DOHH2 (cell line): ENCODE measurements at regions not wholly inside any gene's neighbourhood (a gene's known extent, or its start where the extent isn't known, plus 50 kb on each side); places are given as distances from the start of the nearest gene placed in this dataset.
"Not testable (repeated sequence)": the region's sequence is repeated elsewhere in the genome, so short reads cannot be mapped to it uniquely, and the experiment has no call there.

Experiments
- H3F3A ChIP-seq: fragments of 200-600 bp; sonication (generic), shearing (Covaris generic); 2 replicates; pipeline ENCODE4 v1.6.0; 2016; ENCODE audit warnings: antibody characterized with exemption, mild to moderate bottlenecking; ENCODE audit not compliant: control insufficient read depth, insufficient read depth
- H3K27ac ChIP-seq: fragments of 200-600 bp; sonication (generic); 2 replicates; pipeline ENCODE4 v1.5.1; 2014; ENCODE audit warnings: low read depth, mild to moderate bottlenecking, low read length, moderate library complexity
- H3K27me3 ChIP-seq: fragments of 200-600 bp; sonication (generic); 2 replicates; pipeline ENCODE4 v1.6.1; 2014; ENCODE audit warnings: mild to moderate bottlenecking, low read length, mixed read lengths; ENCODE audit not compliant: control insufficient read depth
- H3K36me3 ChIP-seq: fragments of 200-600 bp; sonication (generic); 2 replicates; pipeline ENCODE4 v1.6.1; 2014; ENCODE audit warnings: mild to moderate bottlenecking, low read length, moderate library complexity, mixed read lengths; ENCODE audit not compliant: control insufficient read depth
- H3K4me1 ChIP-seq: fragments of 200-600 bp; sonication (generic); 2 replicates; pipeline ENCODE4 v1.6.1; 2014; ENCODE audit warnings: mild to moderate bottlenecking, low read length, mixed read lengths; ENCODE audit not compliant: control insufficient read depth
- H3K4me2 ChIP-seq: fragments of 200-600 bp; sonication (generic); 2 replicates; pipeline ENCODE4 v1.6.0; 2014; ENCODE audit warnings: mild to moderate bottlenecking, low read length, moderate library complexity
- H3K4me3 ChIP-seq: fragments of 200-600 bp; sonication (generic); 2 replicates; pipeline ENCODE4 v1.5.1; 2014; ENCODE audit warnings: mild to moderate bottlenecking, low read length, mixed read lengths
- H3K79me2 ChIP-seq: fragments of 200-600 bp; sonication (generic); 2 replicates; pipeline ENCODE4 v1.6.1; 2014; ENCODE audit warnings: mild to moderate bottlenecking, low read length, mixed read lengths; ENCODE audit not compliant: control insufficient read depth
- H3K9me2 ChIP-seq: fragments of 200-600 bp; sonication (generic); replicated peaks from 2 replicates; pipeline ENCODE4 v1.6.1; 2014; ENCODE audit warnings: mild to moderate bottlenecking, low read length, mixed read lengths; ENCODE audit not compliant: control insufficient read depth
- H3K9me3 ChIP-seq: fragments of 200-600 bp; sonication (generic); 2 replicates; pipeline ENCODE4 v1.6.1; 2014; ENCODE audit warnings: antibody characterized with exemption, low read length, mixed read lengths; ENCODE audit not compliant: control insufficient read depth, insufficient read depth
- H4K20me1 ChIP-seq: fragments of 200-600 bp; sonication (generic); 2 replicates; pipeline ENCODE4 v1.6.0; 2014; ENCODE audit warnings: low read depth, mild to moderate bottlenecking, antibody characterized with exemption, low read length, moderate library complexity; ENCODE audit not compliant: control insufficient read depth, insufficient read depth
- EZH2phosphoT487 ChIP-seq: fragments of 200-600 bp; sonication (generic); IDR thresholded peaks from 2 replicates; pipeline ENCODE4 v1.6.1; 2017; ENCODE audit warnings: borderline replicate concordance, mild to moderate bottlenecking, antibody characterized with exemption, low read length, moderate library complexity, mixed read lengths
- TF ChIP-seq, protein P1 (sequence below): fragments of 200-600 bp; sonication (generic); IDR thresholded peaks from one replicate; pipeline ENCODE4 v1.5.1; 2014; ENCODE audit warnings: antibody characterized with exemption, mild to moderate bottlenecking, low read depth, low read length; ENCODE audit not compliant: poor library complexity, severe bottlenecking

GRCh38 chr2:95677346-95677745 is 85.5 kb downstream of the TRIM43 start:
- H3K27ac ChIP-seq = no peak overlapping the region
- H3K4me2 ChIP-seq = no peak overlapping the region
- no peaks in the 10 kb centered on the region for H3K9me2 ChIP-seq
- H3K9me3 ChIP-seq = no peaks in the 10 kb centered on the region
- H3K27me3 ChIP-seq = no peaks in the 10 kb centered on the region
- peaks cover 4% of the 10 kb centered on the region for H3K4me1 ChIP-seq
- no peaks in the 10 kb centered on the region for H3F3A ChIP-seq
- no peak for TF ChIP-seq EZH2phosphoT487
- TF ChIP-seq, protein P1, sequence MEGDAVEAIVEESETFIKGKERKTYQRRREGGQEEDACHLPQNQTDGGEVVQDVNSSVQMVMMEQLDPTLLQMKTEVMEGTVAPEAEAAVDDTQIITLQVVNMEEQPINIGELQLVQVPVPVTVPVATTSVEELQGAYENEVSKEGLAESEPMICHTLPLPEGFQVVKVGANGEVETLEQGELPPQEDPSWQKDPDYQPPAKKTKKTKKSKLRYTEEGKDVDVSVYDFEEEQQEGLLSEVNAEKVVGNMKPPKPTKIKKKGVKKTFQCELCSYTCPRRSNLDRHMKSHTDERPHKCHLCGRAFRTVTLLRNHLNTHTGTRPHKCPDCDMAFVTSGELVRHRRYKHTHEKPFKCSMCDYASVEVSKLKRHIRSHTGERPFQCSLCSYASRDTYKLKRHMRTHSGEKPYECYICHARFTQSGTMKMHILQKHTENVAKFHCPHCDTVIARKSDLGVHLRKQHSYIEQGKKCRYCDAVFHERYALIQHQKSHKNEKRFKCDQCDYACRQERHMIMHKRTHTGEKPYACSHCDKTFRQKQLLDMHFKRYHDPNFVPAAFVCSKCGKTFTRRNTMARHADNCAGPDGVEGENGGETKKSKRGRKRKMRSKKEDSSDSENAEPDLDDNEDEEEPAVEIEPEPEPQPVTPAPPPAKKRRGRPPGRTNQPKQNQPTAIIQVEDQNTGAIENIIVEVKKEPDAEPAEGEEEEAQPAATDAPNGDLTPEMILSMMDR = no peak
- H3K79me2 ChIP-seq = no peaks in the 10 kb centered on the region
- H3K36me3 ChIP-seq = no peaks in the 10 kb centered on the region
- H4K20me1 ChIP-seq = no peaks in the 10 kb centered on the region
- H3K4me3 ChIP-seq = no peak overlapping the region

GRCh38 chr2:95677833-95678232 is 86.0 kb downstream of the TRIM43 start:
- not testable (repeated sequence) for H3K36me3 ChIP-seq, H3K9me2 ChIP-seq, H3K27me3 ChIP-seq, H3F3A ChIP-seq, H3K9me3 ChIP-seq, H4K20me1 ChIP-seq, H3K27ac ChIP-seq, H3K4me3 ChIP-seq, H3K79me2 ChIP-seq, H3K4me1 ChIP-seq, H3K4me2 ChIP-seq

GRCh38 chr2:95681158-95681557 is 89.4 kb downstream of the TRIM43 start:
- not testable (repeated sequence) for H3K27me3 ChIP-seq, H4K20me1 ChIP-seq, H3K4me2 ChIP-seq, H3K79me2 ChIP-seq, H3K27ac ChIP-seq, H3K9me3 ChIP-seq, H3K4me1 ChIP-seq, H3K4me3 ChIP-seq, H3F3A ChIP-seq, H3K9me2 ChIP-seq, H3K36me3 ChIP-seq

GRCh38 chr2:95681589-95682081 is 89.8 kb downstream of the TRIM43 start:
- not testable (repeated sequence) for H4K20me1 ChIP-seq, H3K9me3 ChIP-seq, H3K36me3 ChIP-seq, H3K9me2 ChIP-seq, H3K4me1 ChIP-seq, H3K27ac ChIP-seq, H3K27me3 ChIP-seq, H3K4me3 ChIP-seq, H3F3A ChIP-seq, H3K79me2 ChIP-seq
- peak overlapping the region; percentile 52 for H3K4me2 ChIP-seq

GRCh38 chr2:95682889-95683517 is 91.2 kb downstream of the TRIM43 start:
- H3K4me2 ChIP-seq = peak overlapping the region; percentile 52
- not testable (repeated sequence) for H3K27ac ChIP-seq, H3F3A ChIP-seq, H3K4me1 ChIP-seq, H3K79me2 ChIP-seq, H4K20me1 ChIP-seq, H3K27me3 ChIP-seq, H3K36me3 ChIP-seq, H3K9me3 ChIP-seq, H3K9me2 ChIP-seq
- H3K4me3 ChIP-seq = peak overlapping the region; percentile 40
